Hematopoietic multipotent progenitor cell treated with erythropoietin and hydrocortisone succinate and interleukin-3 and kit ligand, for 15 days (in vitro differentiated cells): ENCODE measurements at regions not wholly inside any gene's neighbourhood (a gene's known extent, or its start where the extent isn't known, plus 50 kb on each side); places are given as distances from the start of the nearest gene placed in this dataset.

ENCODE experiments used
- DNase-seq: peaks from one replicate; pipeline ENCODE4 v3.0.0-alpha.2; 2015; ENCODE audit warnings: low spot score

- DNase-seq, result no peak
Measured at GRCh38 chr9:29826421-29826820, 2253.1 kb upstream of the C9orf72 start.

GRCh38 chr9:29830821-29831220 is 2257.5 kb upstream of the C9orf72 start:
- no peak for DNase-seq

GRCh38 chr9:29838491-29839020 is 2265.3 kb upstream of the C9orf72 start:
- DNase-seq, result no peak

GRCh38 chr9:29844251-29844650 is 2271.0 kb upstream of the C9orf72 start:
- DNase-seq, result no peak

- DNase-seq, result no peak
Measured at GRCh38 chr9:29850664-29851063, 2277.4 kb upstream of the C9orf72 start.

GRCh38 chr9:29861803-29862202 is 2288.5 kb upstream of the C9orf72 start:
- DNase-seq, result no peak

- DNase-seq, result no peak
Measured at GRCh38 chr9:29865764-29866313, 2292.6 kb upstream of the C9orf72 start.

GRCh38 chr9:29866556-29866955 is 2293.3 kb upstream of the C9orf72 start:
- DNase-seq, result no peak

GRCh38 chr9:29873579-29873978 is 2300.3 kb upstream of the C9orf72 start:
- no peak for DNase-seq

- DNase-seq, result no peak
Measured at GRCh38 chr9:29875547-29875946, 2302.3 kb upstream of the C9orf72 start.

GRCh38 chr9:29882767-29883166 is 2309.5 kb upstream of the C9orf72 start:
- no peak for DNase-seq

GRCh38 chr9:29906065-29906464 is 2332.8 kb upstream of the C9orf72 start:
- no peak for DNase-seq

GRCh38 chr9:29928072-29928471 is 2354.8 kb upstream of the C9orf72 start:
- no peak for DNase-seq

GRCh38 chr9:29939559-29939958 is 2366.3 kb upstream of the C9orf72 start:
- DNase-seq, result no peak

- DNase-seq, result no peak
Measured at GRCh38 chr9:29945012-29945411, 2371.7 kb upstream of the C9orf72 start.

- no peak for DNase-seq
Measured at GRCh38 chr9:29958469-29958868, 2385.2 kb upstream of the C9orf72 start.

- no peak for DNase-seq
Measured at GRCh38 chr9:29965834-29966233, 2392.6 kb upstream of the C9orf72 start.

GRCh38 chr9:29966247-29966646 is 2393.0 kb upstream of the C9orf72 start:
- DNase-seq, result no peak

GRCh38 chr9:29968831-29969230 is 2395.6 kb upstream of the C9orf72 start:
- no peak for DNase-seq

- DNase-seq, result no peak
Measured at GRCh38 chr9:29969408-29969807, 2396.1 kb upstream of the C9orf72 start.

- no peak for DNase-seq
Measured at GRCh38 chr9:29969856-29970647, 2396.8 kb upstream of the C9orf72 start.

- DNase-seq, result no peak
Measured at GRCh38 chr9:29974197-29974596, 2400.9 kb upstream of the C9orf72 start.

GRCh38 chr9:29976981-29977380 is 2403.7 kb upstream of the C9orf72 start:
- DNase-seq, result no peak

GRCh38 chr9:29981013-29981412 is 2403.4 kb upstream of the ACO1 start:
- no peak for DNase-seq
